GM12865 (cell line): ENCODE measurements at regions not wholly inside any gene's neighbourhood (a gene's known extent, or its start where the extent isn't known, plus 50 kb on each side); places are given as distances from the start of the nearest gene placed in this dataset.

Experiments used
- DNase-seq: peaks from one replicate; pipeline ENCODE4 v3.0.0; 2010; ENCODE audit warnings: low read depth
- H3K4me3 ChIP-seq: 2 replicates; pipeline ENCODE4 v1.5.1; 2011; ENCODE audit warnings: mild to moderate bottlenecking, low read depth, low read length, control low read depth
- TF ChIP-seq, protein P1 (sequence below): IDR thresholded peaks from 2 replicates; pipeline ENCODE4 v1.5.1; 2011; ENCODE audit warnings: low read length, control low read depth, low read depth, inconsistent platforms; ENCODE audit not compliant: insufficient read depth; ENCODE audit errors: missing control alignments

DNA sequence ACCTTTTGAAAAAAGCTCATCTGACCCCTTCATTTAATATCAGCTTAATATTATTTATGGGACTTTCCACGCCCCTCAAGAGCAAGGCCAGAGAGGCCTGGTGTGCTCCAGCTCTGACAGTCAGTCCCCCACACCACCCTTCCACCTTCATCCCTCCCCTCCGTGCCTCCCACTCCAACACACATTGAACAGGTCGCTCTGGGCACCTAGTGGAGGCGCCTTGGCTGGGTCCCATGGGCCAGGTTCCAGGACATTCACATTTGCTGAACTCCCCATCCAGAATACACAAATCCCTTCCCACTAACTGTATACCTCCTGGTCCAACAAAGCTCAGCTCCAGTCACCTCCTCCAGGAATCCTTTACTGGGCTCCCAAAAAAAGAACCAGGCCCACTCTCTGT is 137.5 kb downstream of the BCOR start:
- TF ChIP-seq, protein P1, sequence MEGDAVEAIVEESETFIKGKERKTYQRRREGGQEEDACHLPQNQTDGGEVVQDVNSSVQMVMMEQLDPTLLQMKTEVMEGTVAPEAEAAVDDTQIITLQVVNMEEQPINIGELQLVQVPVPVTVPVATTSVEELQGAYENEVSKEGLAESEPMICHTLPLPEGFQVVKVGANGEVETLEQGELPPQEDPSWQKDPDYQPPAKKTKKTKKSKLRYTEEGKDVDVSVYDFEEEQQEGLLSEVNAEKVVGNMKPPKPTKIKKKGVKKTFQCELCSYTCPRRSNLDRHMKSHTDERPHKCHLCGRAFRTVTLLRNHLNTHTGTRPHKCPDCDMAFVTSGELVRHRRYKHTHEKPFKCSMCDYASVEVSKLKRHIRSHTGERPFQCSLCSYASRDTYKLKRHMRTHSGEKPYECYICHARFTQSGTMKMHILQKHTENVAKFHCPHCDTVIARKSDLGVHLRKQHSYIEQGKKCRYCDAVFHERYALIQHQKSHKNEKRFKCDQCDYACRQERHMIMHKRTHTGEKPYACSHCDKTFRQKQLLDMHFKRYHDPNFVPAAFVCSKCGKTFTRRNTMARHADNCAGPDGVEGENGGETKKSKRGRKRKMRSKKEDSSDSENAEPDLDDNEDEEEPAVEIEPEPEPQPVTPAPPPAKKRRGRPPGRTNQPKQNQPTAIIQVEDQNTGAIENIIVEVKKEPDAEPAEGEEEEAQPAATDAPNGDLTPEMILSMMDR, result no peak
- no peak for DNase-seq
- no peak overlapping the region for H3K4me3 ChIP-seq

DNA sequence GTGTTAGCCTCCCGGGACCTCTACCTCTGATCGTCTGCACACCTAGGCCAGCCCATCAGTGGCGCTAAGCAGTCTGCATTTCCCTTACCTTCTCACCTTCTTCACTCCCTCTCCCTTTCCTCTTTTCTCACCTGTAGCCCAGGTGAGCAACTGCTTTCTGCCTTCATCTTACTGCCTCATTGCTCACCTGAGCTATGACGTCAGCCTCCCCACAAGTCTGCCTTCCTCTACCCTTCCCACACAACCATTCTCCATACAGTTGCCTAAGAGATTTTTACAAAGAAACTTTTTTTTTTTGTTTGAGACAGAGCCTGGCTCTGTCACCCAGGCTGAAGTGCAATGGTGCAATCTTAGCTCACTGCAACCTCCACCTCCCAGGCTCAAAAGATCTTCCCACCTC is 136.3 kb downstream of the BCOR start:
- no peak for DNase-seq
- no peak overlapping the region for H3K4me3 ChIP-seq
- TF ChIP-seq, protein P1, result no peak

DNA sequence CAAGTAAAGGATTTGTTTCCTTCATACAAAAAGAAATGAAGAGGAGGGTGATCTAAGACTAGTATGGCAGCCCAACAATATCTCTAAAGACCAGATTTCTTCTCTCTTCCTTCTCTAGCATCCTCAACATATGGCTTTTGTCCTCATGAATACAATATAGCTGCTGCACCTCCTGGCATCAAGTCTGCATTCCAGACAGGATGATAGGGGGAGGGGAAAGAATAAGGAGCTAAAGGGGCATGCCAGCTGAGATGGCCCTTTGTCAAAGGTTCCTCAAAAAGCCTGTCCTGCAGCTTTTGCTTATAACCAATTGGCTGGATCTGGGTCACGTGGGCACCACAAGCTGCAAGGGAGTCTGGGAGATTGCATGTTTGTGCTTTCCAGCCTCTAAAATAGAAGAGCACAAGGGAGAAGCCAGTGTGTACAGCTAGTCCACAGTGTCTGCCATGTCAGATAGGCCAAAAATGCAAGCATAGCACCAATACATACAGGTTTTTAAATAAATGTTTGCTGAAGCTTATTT is 132.6 kb downstream of the BCOR start:
- DNase-seq, result no peak
- TF ChIP-seq, protein P1, result no peak
- no peak overlapping the region for H3K4me3 ChIP-seq

DNA sequence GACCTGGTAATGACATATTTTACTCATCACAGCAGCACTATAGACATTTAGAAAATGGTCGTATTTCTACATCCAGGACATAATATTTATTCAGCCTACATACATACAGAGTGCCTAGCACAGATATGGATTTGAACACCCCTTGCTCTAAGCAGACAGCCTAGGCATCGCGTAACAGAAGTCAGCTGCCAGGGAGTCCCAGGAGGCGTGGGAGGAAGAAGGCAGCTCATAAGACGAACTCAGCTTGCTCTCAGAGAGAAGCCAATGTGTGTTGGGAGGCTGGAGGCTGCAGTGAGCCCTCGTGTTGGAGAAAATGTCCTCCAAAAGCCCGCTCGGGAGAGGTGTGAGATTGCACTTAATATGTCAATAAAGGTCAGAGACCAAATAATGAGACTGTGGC is 131.6 kb downstream of the BCOR start:
- DNase-seq, result no peak
- TF ChIP-seq, protein P1, result no peak
- H3K4me3 ChIP-seq, result no peak overlapping the region

DNA sequence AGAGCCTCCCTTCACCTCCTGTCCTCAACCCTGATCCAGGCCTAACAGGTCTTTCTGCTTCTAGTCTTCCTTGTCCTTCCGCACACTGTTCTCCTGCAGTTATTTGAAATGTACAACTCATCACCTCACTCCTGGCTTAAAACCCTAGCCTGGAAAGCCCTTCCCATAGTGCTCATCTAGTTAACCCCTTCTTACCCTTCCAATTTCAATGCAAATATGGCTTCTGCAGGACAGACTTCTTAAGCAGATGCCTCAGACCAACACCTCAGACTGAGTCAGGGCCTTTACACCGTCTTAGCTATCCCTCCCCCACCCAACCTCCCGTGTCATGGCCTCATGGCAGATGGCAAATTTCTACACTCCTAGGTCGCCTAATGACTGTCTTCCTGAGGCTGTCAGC is 130.4 kb downstream of the BCOR start:
- TF ChIP-seq, protein P1, result no peak
- no peak for DNase-seq
- H3K4me3 ChIP-seq, result no peak overlapping the region

DNA sequence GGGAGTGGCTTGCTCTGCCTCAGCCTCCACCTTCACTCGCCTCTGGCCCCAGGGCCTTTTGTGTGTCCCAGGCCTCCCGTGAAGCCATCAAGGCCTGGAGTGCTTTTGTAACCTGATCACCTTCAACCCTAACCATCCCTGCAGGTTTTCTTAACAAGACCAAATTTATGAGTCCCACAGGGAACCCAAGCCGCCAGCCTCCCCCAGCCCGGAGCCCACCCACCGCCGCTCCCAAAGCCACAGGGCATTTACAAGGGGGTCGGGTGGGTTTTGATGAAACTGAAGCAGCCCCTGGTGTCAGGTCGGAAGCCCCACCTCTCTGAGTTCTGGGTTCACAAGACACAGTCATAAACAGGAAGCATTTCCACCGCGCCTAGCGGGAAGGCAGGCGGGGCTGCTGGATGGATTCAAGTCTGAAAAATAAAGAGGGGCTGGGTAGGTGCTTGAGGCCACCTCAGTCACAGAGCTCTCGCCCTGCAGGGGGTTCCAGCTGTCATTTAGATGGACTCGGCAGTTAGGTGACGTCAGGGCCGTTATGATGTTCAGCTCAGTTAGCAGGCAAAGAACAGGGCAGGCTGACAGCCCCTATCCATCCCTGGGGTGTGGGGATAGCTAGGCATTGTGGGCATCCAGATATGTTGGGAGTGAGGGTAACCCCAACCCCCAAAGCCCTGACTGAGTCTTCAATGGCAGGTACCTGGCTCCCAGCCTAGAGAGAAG is 128.5 kb downstream of the BCOR start:
- no peak for DNase-seq
- TF ChIP-seq, protein P1, result no peak
- no peak overlapping the region for H3K4me3 ChIP-seq
